ENCODE measurements at regions not wholly inside any gene's neighbourhood (a gene's known extent, or its start where the extent isn't known, plus 50 kb on each side); places are given as distances from the start of the nearest gene placed in this dataset.

GRCh38 chr12:76645934-76646333 is 86.4 kb upstream of the OSBPL8 start:
- TF ChIP-seq RXRA (IDR thresholded peaks at IDR 0.05; ENCODE audit: insufficient read depth, low read depth, low read length) (no peak), GTF2F1 (IDR thresholded peaks at IDR 0.05; ENCODE audit: borderline replicate concordance, low read depth, low read length) (no peak), CTCF (IDR thresholded peaks at IDR 0.05; ENCODE audit: control extremely low read depth in 1 of 3, insufficient read depth in 1 of 3, low read depth in 1 of 3, low read length in 3 of 3) (no peak), TCF12 (IDR thresholded peaks at IDR 0.05; ENCODE audit: low read depth, low read length) (no peak), MAX (IDR thresholded peaks at IDR 0.05) (no peak), GABPA (IDR thresholded peaks at IDR 0.05; ENCODE audit: borderline replicate concordance, insufficient read depth, low read length) (no peak), YY1 (IDR thresholded peaks at IDR 0.05; ENCODE audit: low read depth, low read length) (no peak)

Measured in H1 (cell line).